ENCODE measurements at regions not wholly inside any gene's neighbourhood (a gene's known extent, or its start where the extent isn't known, plus 50 kb on each side); places are given as distances from the start of the nearest gene placed in this dataset.
"Not testable (repeated sequence)": the region's sequence is repeated elsewhere in the genome, so short reads cannot be mapped to it uniquely, and the experiment has no call there.

GRCh38 chr16:66024567-66024966 is 341.9 kb upstream of the CDH5 start:
- not testable (repeated sequence) for TF ChIP-seq CTCF (IDR thresholded peaks at IDR 0.05); POLR2AphosphoS5 (IDR thresholded peaks at IDR 0.05; ENCODE audit: insufficient read depth in 1 of 2, low read depth in 1 of 2)
